ENCODE measurements at regions not wholly inside any gene's neighbourhood (a gene's known extent, or its start where the extent isn't known, plus 50 kb on each side); places are given as distances from the start of the nearest gene placed in this dataset.
"Not testable (repeated sequence)": the region's sequence is repeated elsewhere in the genome, so short reads cannot be mapped to it uniquely, and the experiment has no call there.

- dilution Hi-C loops (cut with MboI; ENCODE audit: extremely low pct_ligation_motif_present, low sequenced_read_pairs); H3K4me2 ChIP-seq (ENCODE audit: control insufficient read depth, extremely low read depth, insufficient read depth, low read depth, low read length); H3K36me3 ChIP-seq (ENCODE audit: control insufficient read depth in 2 of 2, extremely low read depth in 1 of 2, insufficient read depth in 2 of 2, low read length in 2 of 2); H3K27me3 ChIP-seq (ENCODE audit: control insufficient read depth, extremely low read depth, insufficient read depth, low read length); H3K4me1 ChIP-seq (ENCODE audit: control insufficient read depth, extremely low read depth, insufficient read depth, low read length); H3K9me1 ChIP-seq (ENCODE audit: control insufficient read depth, extremely low read depth, insufficient read depth, low read length); H3K4me3 ChIP-seq (ENCODE audit: control insufficient read depth in 2 of 3, extremely low read depth in 1 of 3, insufficient read depth in 2 of 3, low read depth in 1 of 3, low read length in 3 of 3); H3K9ac ChIP-seq (ENCODE audit: control insufficient read depth, extremely low read depth, insufficient read depth, low read length); H4K20me1 ChIP-seq (ENCODE audit: control insufficient read depth, extremely low read depth, insufficient read depth, low read length); DNase-seq (ENCODE audit: low read depth, low spot score); H3K79me2 ChIP-seq (ENCODE audit: control insufficient read depth, insufficient read depth, low read length); H3K9me3 ChIP-seq (ENCODE audit: control insufficient read depth, low read depth, low read length); H2AFZ ChIP-seq (ENCODE audit: control insufficient read depth, low read length); FAIRE-seq; H3K27ac ChIP-seq (ENCODE audit: control insufficient read depth, insufficient read depth, low read length): not testable (repeated sequence)
Measured at GRCh38 chr9:67416639-67417038, 424.3 kb upstream of the SPATA31A3 start.

GRCh38 chr9:67410606-67411220 is 418.4 kb upstream of the SPATA31A3 start:
- H3K27ac ChIP-seq (ENCODE audit: control insufficient read depth, insufficient read depth, low read length); H3K4me2 ChIP-seq (ENCODE audit: control insufficient read depth, extremely low read depth, insufficient read depth, low read depth, low read length); H3K9me1 ChIP-seq (ENCODE audit: control insufficient read depth, extremely low read depth, insufficient read depth, low read length); H3K9me3 ChIP-seq (ENCODE audit: control insufficient read depth, low read depth, low read length); H2AFZ ChIP-seq (ENCODE audit: control insufficient read depth, low read length); H3K9ac ChIP-seq (ENCODE audit: control insufficient read depth, extremely low read depth, insufficient read depth, low read length); dilution Hi-C loops (cut with MboI; ENCODE audit: extremely low pct_ligation_motif_present, low sequenced_read_pairs); DNase-seq (ENCODE audit: low read depth, low spot score); H4K20me1 ChIP-seq (ENCODE audit: control insufficient read depth, extremely low read depth, insufficient read depth, low read length); FAIRE-seq; H3K4me1 ChIP-seq (ENCODE audit: control insufficient read depth, extremely low read depth, insufficient read depth, low read length); H3K4me3 ChIP-seq (ENCODE audit: control insufficient read depth in 2 of 3, extremely low read depth in 1 of 3, insufficient read depth in 2 of 3, low read depth in 1 of 3, low read length in 3 of 3); H3K36me3 ChIP-seq (ENCODE audit: control insufficient read depth in 2 of 2, extremely low read depth in 1 of 2, insufficient read depth in 2 of 2, low read length in 2 of 2); H3K79me2 ChIP-seq (ENCODE audit: control insufficient read depth, insufficient read depth, low read length); H3K27me3 ChIP-seq (ENCODE audit: control insufficient read depth, extremely low read depth, insufficient read depth, low read length): not testable (repeated sequence)

GRCh38 chr9:67403739-67404138 is 411.4 kb upstream of the SPATA31A3 start:
- H2AFZ ChIP-seq (ENCODE audit: control insufficient read depth, low read length); dilution Hi-C loops (cut with MboI; ENCODE audit: extremely low pct_ligation_motif_present, low sequenced_read_pairs); H3K79me2 ChIP-seq (ENCODE audit: control insufficient read depth, insufficient read depth, low read length); H3K9me1 ChIP-seq (ENCODE audit: control insufficient read depth, extremely low read depth, insufficient read depth, low read length); DNase-seq (ENCODE audit: low read depth, low spot score); H3K4me1 ChIP-seq (ENCODE audit: control insufficient read depth, extremely low read depth, insufficient read depth, low read length); FAIRE-seq; H3K27me3 ChIP-seq (ENCODE audit: control insufficient read depth, extremely low read depth, insufficient read depth, low read length); H3K36me3 ChIP-seq (ENCODE audit: control insufficient read depth in 2 of 2, extremely low read depth in 1 of 2, insufficient read depth in 2 of 2, low read length in 2 of 2); H4K20me1 ChIP-seq (ENCODE audit: control insufficient read depth, extremely low read depth, insufficient read depth, low read length); H3K4me3 ChIP-seq (ENCODE audit: control insufficient read depth in 2 of 3, extremely low read depth in 1 of 3, insufficient read depth in 2 of 3, low read depth in 1 of 3, low read length in 3 of 3); H3K9ac ChIP-seq (ENCODE audit: control insufficient read depth, extremely low read depth, insufficient read depth, low read length); H3K9me3 ChIP-seq (ENCODE audit: control insufficient read depth, low read depth, low read length); H3K27ac ChIP-seq (ENCODE audit: control insufficient read depth, insufficient read depth, low read length); H3K4me2 ChIP-seq (ENCODE audit: control insufficient read depth, extremely low read depth, insufficient read depth, low read depth, low read length): not testable (repeated sequence)

- dilution Hi-C loops (cut with MboI; ENCODE audit: extremely low pct_ligation_motif_present, low sequenced_read_pairs), result not testable (repeated sequence)
Measured at GRCh38 chr9:67397731-67398130, 405.4 kb upstream of the SPATA31A3 start.

GRCh38 chr9:67394782-67395181 is 402.4 kb upstream of the SPATA31A3 start:
- H3K4me1 ChIP-seq (ENCODE audit: control insufficient read depth, extremely low read depth, insufficient read depth, low read length); H4K20me1 ChIP-seq (ENCODE audit: control insufficient read depth, extremely low read depth, insufficient read depth, low read length); H3K27ac ChIP-seq (ENCODE audit: control insufficient read depth, insufficient read depth, low read length); H3K4me3 ChIP-seq (ENCODE audit: control insufficient read depth in 2 of 3, extremely low read depth in 1 of 3, insufficient read depth in 2 of 3, low read depth in 1 of 3, low read length in 3 of 3); dilution Hi-C loops (cut with MboI; ENCODE audit: extremely low pct_ligation_motif_present, low sequenced_read_pairs); H3K27me3 ChIP-seq (ENCODE audit: control insufficient read depth, extremely low read depth, insufficient read depth, low read length); H2AFZ ChIP-seq (ENCODE audit: control insufficient read depth, low read length); DNase-seq (ENCODE audit: low read depth, low spot score); H3K4me2 ChIP-seq (ENCODE audit: control insufficient read depth, extremely low read depth, insufficient read depth, low read depth, low read length); H3K9me1 ChIP-seq (ENCODE audit: control insufficient read depth, extremely low read depth, insufficient read depth, low read length); H3K9me3 ChIP-seq (ENCODE audit: control insufficient read depth, low read depth, low read length); H3K79me2 ChIP-seq (ENCODE audit: control insufficient read depth, insufficient read depth, low read length); FAIRE-seq; H3K9ac ChIP-seq (ENCODE audit: control insufficient read depth, extremely low read depth, insufficient read depth, low read length); H3K36me3 ChIP-seq (ENCODE audit: control insufficient read depth in 2 of 2, extremely low read depth in 1 of 2, insufficient read depth in 2 of 2, low read length in 2 of 2): not testable (repeated sequence)

More at GRCh38 chr9:67397731-67398130, 405.4 kb upstream of the SPATA31A3 start:
- not testable (repeated sequence) for FAIRE-seq; H2AFZ ChIP-seq (ENCODE audit: control insufficient read depth, low read length); H3K9me3 ChIP-seq (ENCODE audit: control insufficient read depth, low read depth, low read length); H3K27ac ChIP-seq (ENCODE audit: control insufficient read depth, insufficient read depth, low read length); H3K9me1 ChIP-seq (ENCODE audit: control insufficient read depth, extremely low read depth, insufficient read depth, low read length); H3K27me3 ChIP-seq (ENCODE audit: control insufficient read depth, extremely low read depth, insufficient read depth, low read length); H3K4me2 ChIP-seq (ENCODE audit: control insufficient read depth, extremely low read depth, insufficient read depth, low read depth, low read length); H4K20me1 ChIP-seq (ENCODE audit: control insufficient read depth, extremely low read depth, insufficient read depth, low read length); H3K4me1 ChIP-seq (ENCODE audit: control insufficient read depth, extremely low read depth, insufficient read depth, low read length); H3K36me3 ChIP-seq (ENCODE audit: control insufficient read depth in 2 of 2, extremely low read depth in 1 of 2, insufficient read depth in 2 of 2, low read length in 2 of 2); DNase-seq (ENCODE audit: low read depth, low spot score); H3K4me3 ChIP-seq (ENCODE audit: control insufficient read depth in 2 of 3, extremely low read depth in 1 of 3, insufficient read depth in 2 of 3, low read depth in 1 of 3, low read length in 3 of 3); H3K9ac ChIP-seq (ENCODE audit: control insufficient read depth, extremely low read depth, insufficient read depth, low read length); H3K79me2 ChIP-seq (ENCODE audit: control insufficient read depth, insufficient read depth, low read length)
